Sigmoid colon (tissue), 6 donors: ENCODE measurements at regions not wholly inside any gene's neighbourhood (a gene's known extent, or its start where the extent isn't known, plus 50 kb on each side); places are given as distances from the start of the nearest gene placed in this dataset.

Experiments used
- DNase-seq: peaks from one replicate; pipeline ENCODE4 v3.0.0-alpha.2; 2019
- H3K27ac ChIP-seq, 4 donors: fragments of 200-600 bp; sonication (generic); one replicate each; pipeline ENCODE4 v1.5.1; 2016 to 2019; ENCODE audit warnings: mild to moderate bottlenecking in 1 of 4
- H3K27me3 ChIP-seq, 3 donors: fragments of 200-600 bp; sonication (generic); one replicate each; pipeline ENCODE4 v1.5.1; 2019; ENCODE audit warnings: mild to moderate bottlenecking in 1 of 3
- H3K36me3 ChIP-seq, 4 donors: fragments of 200-600 bp; sonication (generic); one replicate each; pipeline ENCODE4 v1.5.1; 2016 to 2019
- H3K4me1 ChIP-seq, 4 donors: fragments of 200-600 bp; sonication (generic); one replicate each; pipeline ENCODE4 v1.5.1; 2017 to 2019
- H3K4me3 ChIP-seq, 4 donors: fragments of 200-600 bp; sonication (generic); one replicate each; pipeline ENCODE4 v1.5.1; 2017 to 2019; ENCODE audit warnings: mild to moderate bottlenecking in 2 of 4, moderate library complexity in 1 of 4
- H3K9me3 ChIP-seq, 4 donors: fragments of 200-600 bp in 3 of 4; sonication (generic) in 3 of 4; one replicate each; pipeline versions ENCODE4 v1.5.1 to v1.6.1; 2013 to 2019
- EP300 ChIP-seq, 4 donors: sonication (generic); formaldehyde crosslinking; IDR thresholded peaks; one replicate each; pipeline ENCODE4 v1.6.1; 2017; ENCODE audit warnings: antibody characterized with exemption in 4 of 4
- POLR2A ChIP-seq, 2 donors: fragments of 450-650 bp; IDR thresholded peaks; one replicate each; pipeline ENCODE4 v1.6.1; 2016; ENCODE audit warnings: antibody characterized with exemption in 2 of 2, mild to moderate bottlenecking in 2 of 2, moderate library complexity in 2 of 2
- POLR2AphosphoS5 ChIP-seq, 4 donors: sonication (generic); formaldehyde crosslinking; IDR thresholded peaks; one replicate each; pipeline ENCODE4 v1.6.1; 2017; ENCODE audit warnings: antibody characterized with exemption in 4 of 4
- WGBS, 2 donors: extraction: QIAGEN DNeasy Blood & Tissue Kit; methylation state at CpG; one replicate each; pipeline ENCODE4 v1.1.7; 2013; 5-methylcytosine and 5-hydroxymethylcytosine counted together
- intact Hi-C: fragments of 100-400 bp; cut with DNase I; formaldehyde crosslinking; loops from one replicate; pipeline ENCODE4 v1.15.1; 2023
- TF ChIP-seq, protein P1 (sequence below), 4 experiments: fragments of 450-650 bp in 3 of 4; fragments of 200-600 bp in 1 of 4; IDR thresholded peaks; one replicate each; pipeline ENCODE4 v1.5.1; 2016 to 2019; ENCODE audit warnings: antibody characterized with exemption in 4 of 4, mild to moderate bottlenecking in 3 of 4, moderate library complexity in 2 of 4
- donor health status: healthy with polysubstance abuse.
- donor health status: healthy.

DNA sequence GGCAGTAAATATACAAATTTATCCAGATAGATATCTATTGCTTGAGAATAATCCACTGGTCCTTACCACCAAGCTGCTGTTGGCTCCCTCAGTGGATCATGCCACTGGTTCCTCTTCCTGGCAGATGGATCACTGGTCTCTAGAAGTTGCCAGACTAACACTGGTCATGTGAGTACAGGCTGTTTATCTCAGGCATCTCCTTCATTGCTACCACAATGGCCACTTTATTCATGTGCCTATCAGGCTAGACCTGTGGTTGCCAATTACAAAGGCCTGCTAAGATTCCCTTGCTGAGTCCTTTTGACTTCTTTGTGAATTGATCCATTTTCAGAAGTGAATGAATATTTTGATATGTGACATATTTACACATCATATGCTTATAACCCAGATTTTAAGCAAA, 1659.5 kb upstream of the PCDH20 start:
- Histone ChIP-seq H3K27ac (no peak overlapping the region), H3K9me3 (peaks cover 0 to under 1% (median 0%) of the 10 kb centered on the region in 4 donors), H3K36me3 (no peaks in the 10 kb centered on the region), H3K27me3 (no peaks in the 10 kb centered on the region), H3K4me3 (no peak overlapping the region), H3K4me1 (no peaks in the 10 kb centered on the region)
- DNase-seq: no peak
- no peak for TF ChIP-seq POLR2AphosphoS5 (IDR thresholded peaks at IDR 0.05)
- intact Hi-C loops: no loop called here

DNA sequence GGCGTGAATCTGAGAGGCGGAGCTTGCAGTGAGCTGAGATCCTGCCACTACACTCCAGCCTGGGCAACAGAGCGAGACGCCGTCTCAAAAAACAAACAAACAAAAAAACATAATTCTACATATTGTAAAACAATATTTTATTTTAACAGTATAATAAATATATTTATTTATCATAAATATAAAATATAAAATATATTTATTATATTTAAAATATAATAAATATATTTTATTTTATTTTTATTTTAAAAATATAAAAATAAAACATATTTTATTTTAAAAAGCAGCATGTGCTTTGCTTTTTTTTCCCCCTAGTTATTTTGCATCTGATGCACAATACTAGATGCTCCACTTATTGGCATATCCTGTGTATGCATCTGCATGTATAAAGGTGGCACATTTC, 1634.6 kb upstream of the PCDH20 start:
- TF ChIP-seq POLR2AphosphoS5 (IDR thresholded peaks at IDR 0.05) (no peak), EP300 (IDR thresholded peaks at IDR 0.05) (no peak), POLR2A (IDR thresholded peaks at IDR 0.05) (no peak)
- TF ChIP-seq, protein P1, sequence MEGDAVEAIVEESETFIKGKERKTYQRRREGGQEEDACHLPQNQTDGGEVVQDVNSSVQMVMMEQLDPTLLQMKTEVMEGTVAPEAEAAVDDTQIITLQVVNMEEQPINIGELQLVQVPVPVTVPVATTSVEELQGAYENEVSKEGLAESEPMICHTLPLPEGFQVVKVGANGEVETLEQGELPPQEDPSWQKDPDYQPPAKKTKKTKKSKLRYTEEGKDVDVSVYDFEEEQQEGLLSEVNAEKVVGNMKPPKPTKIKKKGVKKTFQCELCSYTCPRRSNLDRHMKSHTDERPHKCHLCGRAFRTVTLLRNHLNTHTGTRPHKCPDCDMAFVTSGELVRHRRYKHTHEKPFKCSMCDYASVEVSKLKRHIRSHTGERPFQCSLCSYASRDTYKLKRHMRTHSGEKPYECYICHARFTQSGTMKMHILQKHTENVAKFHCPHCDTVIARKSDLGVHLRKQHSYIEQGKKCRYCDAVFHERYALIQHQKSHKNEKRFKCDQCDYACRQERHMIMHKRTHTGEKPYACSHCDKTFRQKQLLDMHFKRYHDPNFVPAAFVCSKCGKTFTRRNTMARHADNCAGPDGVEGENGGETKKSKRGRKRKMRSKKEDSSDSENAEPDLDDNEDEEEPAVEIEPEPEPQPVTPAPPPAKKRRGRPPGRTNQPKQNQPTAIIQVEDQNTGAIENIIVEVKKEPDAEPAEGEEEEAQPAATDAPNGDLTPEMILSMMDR (IDR thresholded peaks at IDR 0.05): no peak
- Histone ChIP-seq H3K4me1 (peaks cover 0 to 3% (median under 1%) of the 10 kb centered on the region in 4 donors), H3K27me3 (no peaks in the 10 kb centered on the region), H3K36me3 (no peaks in the 10 kb centered on the region), H3K27ac (no peak overlapping the region), H3K4me3 (no peak overlapping the region), H3K9me3 (no peaks in the 10 kb centered on the region)
- no peak for DNase-seq
- intact Hi-C loops: no loop called here
- WGBS, 2 donors: 94 to 95% methylated on average over 5 of the region's 5 CpGs

DNA sequence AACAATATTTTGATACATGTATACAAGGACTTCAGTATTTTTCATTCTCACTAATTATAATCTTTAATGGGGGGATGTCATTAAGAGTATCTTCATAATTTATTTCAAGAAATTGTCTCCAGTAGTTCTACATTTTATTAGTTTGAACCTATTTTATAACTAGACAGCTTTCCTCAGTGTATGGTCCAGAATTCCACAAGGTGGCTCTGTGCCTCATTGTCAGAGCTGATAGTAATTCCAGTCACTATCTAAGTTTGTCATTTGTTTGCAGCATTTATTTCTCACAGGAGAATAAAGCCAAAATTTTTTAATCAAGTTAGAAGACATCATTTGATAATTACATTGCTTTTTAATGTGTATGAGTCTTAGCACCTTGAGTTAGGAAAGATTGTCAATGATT, 1633.0 kb upstream of the PCDH20 start:
- intact Hi-C loops: no loop called here
- Histone ChIP-seq H3K36me3 (no peaks in the 10 kb centered on the region), H3K27ac (no peak overlapping the region), H3K4me1 (peaks cover 0 to 20% (median 4%) of the 10 kb centered on the region in 4 donors), H3K4me3 (no peak overlapping the region), H3K27me3 (no peaks in the 10 kb centered on the region), H3K9me3 (no peaks in the 10 kb centered on the region)
- no peak for TF ChIP-seq EP300 (IDR thresholded peaks at IDR 0.05)
- TF ChIP-seq, protein P1 (IDR thresholded peaks at IDR 0.05): no peak
- TF ChIP-seq POLR2A (IDR thresholded peaks at IDR 0.05): no peak
- TF ChIP-seq POLR2AphosphoS5 (IDR thresholded peaks at IDR 0.05): no peak
- no peak for DNase-seq

DNA sequence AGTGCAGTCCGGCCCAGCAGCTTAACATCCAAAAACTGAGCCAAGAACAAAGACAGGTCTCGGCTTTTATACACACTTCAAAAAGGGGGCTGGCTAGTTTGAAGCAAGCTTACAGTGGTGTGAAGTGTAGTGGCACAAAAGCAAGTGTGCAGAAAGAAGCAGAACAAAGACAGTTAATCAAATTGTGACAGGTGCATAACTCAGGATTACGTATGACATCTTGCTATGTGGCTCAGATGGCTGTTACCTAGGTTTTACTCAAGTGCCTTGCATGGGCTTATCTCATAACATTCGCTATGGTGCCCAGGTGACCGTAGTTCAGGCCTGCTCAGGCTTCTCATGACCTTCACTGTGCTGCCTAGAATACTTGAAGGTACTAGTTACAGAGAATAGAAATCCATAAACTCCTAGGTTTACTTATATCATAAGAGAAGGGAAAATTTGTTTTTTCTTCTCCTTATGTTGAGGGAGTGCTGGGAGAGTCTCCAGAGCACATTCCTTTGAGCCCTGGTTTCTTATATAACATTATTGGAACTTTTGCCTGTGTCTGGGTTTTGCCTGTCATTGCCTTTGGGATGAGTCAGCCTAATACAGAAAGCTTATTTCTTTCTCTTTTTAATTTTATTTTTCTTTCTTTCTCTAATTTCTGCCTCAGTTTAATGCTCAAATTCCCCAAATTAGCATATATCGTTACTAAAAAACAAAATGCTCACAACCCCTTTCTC, 1629.1 kb upstream of the PCDH20 start:
- H3K27ac ChIP-seq: peak overlapping the region in 3 of 4 donors; percentile 40 to 65 (median 52)
- H3K27me3 ChIP-seq: no peaks in the 10 kb centered on the region
- no peaks in the 10 kb centered on the region for H3K9me3 ChIP-seq
- H3K36me3 ChIP-seq: no peaks in the 10 kb centered on the region
- TF ChIP-seq POLR2AphosphoS5 (IDR thresholded peaks at IDR 0.05): no peak
- TF ChIP-seq EP300 (IDR thresholded peaks at IDR 0.05): no peak
- TF ChIP-seq, protein P1 (IDR thresholded peaks at IDR 0.05): no peak
- no peak for TF ChIP-seq POLR2A (IDR thresholded peaks at IDR 0.05)
- intact Hi-C loops: no loop called here
- no peak overlapping the region for H3K4me3 ChIP-seq
- DNase-seq: no peak
- 54 to 73% methylated on average over 6 of the region's 6 CpGs for WGBS, 2 donors
- peaks cover 0 to 40% (median 18%) of the 10 kb centered on the region in 4 donors for H3K4me1 ChIP-seq

DNA sequence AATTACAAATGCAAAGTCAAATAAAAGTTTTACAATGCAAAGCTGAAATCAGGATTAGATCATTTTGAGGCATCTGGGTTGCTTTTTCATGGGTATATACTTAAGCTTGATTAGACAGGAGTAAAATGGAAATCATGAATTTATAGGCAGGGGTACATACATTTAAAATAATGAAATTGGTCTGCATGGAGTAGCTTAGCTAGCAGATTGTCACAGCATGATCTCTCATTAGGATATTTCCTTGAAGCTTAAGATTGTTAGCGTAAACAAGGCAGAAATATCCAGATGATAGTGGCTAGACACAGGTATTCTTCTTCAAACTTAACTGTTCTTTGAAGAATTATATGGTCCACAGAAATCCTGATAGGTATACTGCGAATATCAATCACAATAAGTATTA, 1627.0 kb upstream of the PCDH20 start:
- no peaks in the 10 kb centered on the region for H3K9me3 ChIP-seq
- H3K4me1 ChIP-seq: peaks cover 0 to 40% (median 18%) of the 10 kb centered on the region in 4 donors
- no peak for TF ChIP-seq POLR2AphosphoS5 (IDR thresholded peaks at IDR 0.05)
- TF ChIP-seq EP300 (IDR thresholded peaks at IDR 0.05): no peak
- TF ChIP-seq, protein P1 (IDR thresholded peaks at IDR 0.05): no peak
- no peak for TF ChIP-seq POLR2A (IDR thresholded peaks at IDR 0.05)
- WGBS, 2 donors: 43 to 55% methylated on average over 2 of the region's 2 CpGs
- no peak overlapping the region for H3K27ac ChIP-seq
- H3K27me3 ChIP-seq: no peaks in the 10 kb centered on the region
- no peak overlapping the region for H3K4me3 ChIP-seq
- no peak for DNase-seq
- H3K36me3 ChIP-seq: no peaks in the 10 kb centered on the region
- intact Hi-C loops: no loop called here
